B cell (primary cell): ENCODE measurements at regions not wholly inside any gene's neighbourhood (a gene's known extent, or its start where the extent isn't known, plus 50 kb on each side); places are given as distances from the start of the nearest gene placed in this dataset.

Experiments
- ATAC-seq: fragments of 200-7000 bp; cut with Tn5 transposase; one replicate; pipeline ENCODE4 v1.10.0; 2021; ENCODE audit warnings: low read depth, mild to moderate bottlenecking, moderate number of reproducible peaks, moderate library complexity
- CTCF ChIA-PET: fragments of 350-600 bp; sonication (Branson Sonifier 250); formaldehyde crosslinking; loops from one replicate; lab custom pipeline; 2021; ENCODE audit warnings: antibody characterized with exemption, inconsistent platforms; lab: Charles Lee
- POLR2A ChIA-PET: fragments of 350-600 bp; sonication (Branson Sonifier 250); formaldehyde crosslinking; loops from one replicate; lab custom pipeline; 2021; ENCODE audit warnings: antibody characterized with exemption; lab: Charles Lee
- DNase-seq: peaks from one replicate; pipeline ENCODE4 v3.0.0; 2013
- H2AFZ ChIP-seq: 2 replicates; pipeline ENCODE4 v1.6.1; 2012; ENCODE audit warnings: mild to moderate bottlenecking, low read depth, low read length; ENCODE audit not compliant: insufficient read depth, poor library complexity, severe bottlenecking
- H3K27ac ChIP-seq, 2 donors: 1 replicate in 1 of 2; 2 replicates in 1 of 2; pipeline ENCODE4 v1.5.1; 2012 to 2013; ENCODE audit warnings: low read length in 2 of 2, mild to moderate bottlenecking in 2 of 2, moderate library complexity in 1 of 2
- H3K27me3 ChIP-seq, 4 experiments: fragments of 200-600 bp in 1 of 4; sonication (generic) in 1 of 4; replicated peaks in 1 of 4; 1 replicate in 2 of 4; 2 replicates in 2 of 4; pipeline versions ENCODE4 v1.6.1 to v1.7.0; 2013 to 2016; ENCODE audit warnings: low read length in 3 of 4, mild to moderate bottlenecking in 2 of 4, mixed read lengths in 1 of 4, moderate library complexity in 1 of 4; ENCODE audit not compliant: insufficient read depth in 4 of 4, control insufficient read depth in 3 of 4; ENCODE audit errors: control extremely low read depth in 1 of 4
- H3K36me3 ChIP-seq, 2 experiments: replicated peaks in 1 of 2; 1 replicate in 1 of 2; 2 replicates in 1 of 2; pipeline versions ENCODE4 v1.6.1 to v1.7.1; 2013; ENCODE audit warnings: low read length in 1 of 2; ENCODE audit not compliant: insufficient read depth in 2 of 2, control insufficient read depth in 1 of 2; ENCODE audit errors: control extremely low read depth in 1 of 2, extremely low read depth in 1 of 2
- H3K4me1 ChIP-seq, 2 donors: fragments of 200-600 bp in 1 of 2; sonication (generic) in 1 of 2; 1 replicate in 1 of 2; 2 replicates in 1 of 2; pipeline versions ENCODE4 v1.5.1 to v1.6.1; 2013 to 2017; ENCODE audit warnings: low read length in 2 of 2; ENCODE audit not compliant: control insufficient read depth in 2 of 2, insufficient read depth in 2 of 2
- H3K4me2 ChIP-seq: replicated peaks from 2 replicates; pipeline ENCODE3; 2012; ENCODE audit warnings: mild to moderate bottlenecking, low read depth, low read length; ENCODE audit not compliant: poor library complexity, severe bottlenecking
- H3K4me3 ChIP-seq, 5 experiments: fragments of 200-600 bp in 1 of 5; sonication (generic) in 1 of 5; 1 replicate in 3 of 5; 2 replicates in 2 of 5; pipeline versions ENCODE4 v1.5.1 to v1.7.0; 2011 to 2016; ENCODE audit warnings: low read length in 4 of 5, mild to moderate bottlenecking in 4 of 5, low read depth in 2 of 5, control low read depth in 1 of 5, moderate library complexity in 1 of 5; ENCODE audit not compliant: insufficient read depth in 1 of 5; ENCODE audit errors: control extremely low read depth in 1 of 5, extremely low read depth in 1 of 5
- H3K79me2 ChIP-seq: fragments of 200-600 bp; sonication (generic); one replicate; pipeline ENCODE4 v1.6.0; 2016; ENCODE audit warnings: low read length; ENCODE audit not compliant: control insufficient read depth, insufficient read depth
- H3K9ac ChIP-seq: fragments of 200-600 bp; sonication (generic); 2 replicates; pipeline ENCODE4 v1.6.1; 2017; ENCODE audit warnings: mild to moderate bottlenecking, low read length, moderate library complexity
- H3K9me3 ChIP-seq, 3 donors: one replicate each; pipeline versions ENCODE4 v1.6.1 to v1.7.1; 2013; ENCODE audit warnings: low read length in 2 of 3; ENCODE audit not compliant: control insufficient read depth in 2 of 3, insufficient read depth in 1 of 3; ENCODE audit errors: control extremely low read depth in 1 of 3
- H4K20me1 ChIP-seq: 2 replicates; pipeline ENCODE4 v1.6.0; 2012; ENCODE audit warnings: mild to moderate bottlenecking, low read length; ENCODE audit not compliant: insufficient read depth, control insufficient read depth, poor library complexity, severe bottlenecking
- H3K27ac Mint-ChIP-seq: one replicate; pipeline ENCODE4 v1.8.0; 2021; ENCODE audit warnings: mixed read lengths
- H3K27me3 Mint-ChIP-seq: one replicate; pipeline ENCODE4 v1.8.0; 2021; ENCODE audit warnings: mixed read lengths
- H3K4me1 Mint-ChIP-seq: one replicate; pipeline ENCODE4 v1.8.0; 2021; ENCODE audit warnings: mixed read lengths
- H3K4me3 Mint-ChIP-seq: one replicate; pipeline ENCODE4 v1.8.0; 2021; ENCODE audit warnings: mixed read lengths
- H3K9me3 Mint-ChIP-seq: one replicate; pipeline ENCODE4 v1.8.0; 2022; ENCODE audit warnings: mixed read lengths; ENCODE audit not compliant: insufficient read depth
- CTCF ChIP-seq: fragments of 200-600 bp; IDR thresholded peaks from one replicate; pipeline ENCODE4 v1.8.0; 2022; ENCODE audit warnings: antibody characterized with exemption, mild to moderate bottlenecking
- EZH2 ChIP-seq: IDR thresholded peaks from 2 replicates; pipeline ENCODE4 v1.6.1; 2012; ENCODE audit warnings: borderline replicate concordance, low read depth, mild to moderate bottlenecking, moderate library complexity, low read length; ENCODE audit not compliant: insufficient read depth, poor library complexity, severe bottlenecking
- WGBS: methylation state at CpG from one replicate; pipeline ENCODE4 v1.1.5; 2013; ENCODE audit warnings: missing lambda C conversion rate; ENCODE audit not compliant: insufficient coverage; 5-methylcytosine and 5-hydroxymethylcytosine counted together
- intact Hi-C: fragments of 100-400 bp; cut with micrococcal nuclease; formaldehyde crosslinking; loops from one replicate; pipeline ENCODE4 v1.10.0; 2022

GRCh38 chr18:61076986-61077385 is 256.2 kb upstream of the CDH20 start:
- no peaks in the 10 kb centered on the region for H4K20me1 ChIP-seq
- ATAC-seq (no peak), DNase-seq (no peak)
- H3K79me2 ChIP-seq, result no peaks in the 10 kb centered on the region
- Mint-ChIP-seq H3K27me3 (no peaks in the 10 kb centered on the region), H3K4me1 (no peaks in the 10 kb centered on the region), H3K9me3 (no peaks in the 10 kb centered on the region), H3K27ac (no peak overlapping the region), H3K4me3 (no peak overlapping the region)
- POLR2A ChIA-PET, result no interaction called here
- H3K27me3 ChIP-seq, result no peaks in the 10 kb centered on the region
- no peaks in the 10 kb centered on the region for H3K4me1 ChIP-seq
- no peak for TF ChIP-seq CTCF
- TF ChIP-seq EZH2, result no peak
- intact Hi-C loops, result no loop called here
- WGBS, result 100% methylated on average over 1 of the region's 2 CpGs
- H3K4me2 ChIP-seq, result no peak overlapping the region
- CTCF ChIA-PET, result no interaction called here
- no peak overlapping the region for H3K9ac ChIP-seq
- H3K27ac ChIP-seq, result no peak overlapping the region
- H2AFZ ChIP-seq, result no peak overlapping the region
- no peaks in the 10 kb centered on the region for H3K36me3 ChIP-seq
- H3K9me3 ChIP-seq, result no peaks in the 10 kb centered on the region
- H3K4me3 ChIP-seq, result no peak overlapping the region

- no peak for ATAC-seq
- H2AFZ ChIP-seq, result no peak overlapping the region
- no peak overlapping the region for H3K27ac ChIP-seq
- H3K4me2 ChIP-seq, result no peak overlapping the region
- no peaks in the 10 kb centered on the region for H3K4me1 Mint-ChIP-seq
- no peak overlapping the region for H3K4me3 ChIP-seq
- no peaks in the 10 kb centered on the region for H3K27me3 ChIP-seq
- no peak overlapping the region for H3K27ac Mint-ChIP-seq
- no peaks in the 10 kb centered on the region for H3K27me3 Mint-ChIP-seq
- intact Hi-C loops, result no loop called here
- no peak overlapping the region for H3K9ac ChIP-seq
- H3K9me3 Mint-ChIP-seq, result no peaks in the 10 kb centered on the region
- no peaks in the 10 kb centered on the region for H3K36me3 ChIP-seq
- H3K79me2 ChIP-seq, result no peaks in the 10 kb centered on the region
- POLR2A ChIA-PET, result no interaction called here
- no peak overlapping the region for H3K4me3 Mint-ChIP-seq
- TF ChIP-seq EZH2 (no peak), CTCF (no peak)
- no peaks in the 10 kb centered on the region for H3K4me1 ChIP-seq
- CTCF ChIA-PET, result no interaction called here
- no peaks in the 10 kb centered on the region for H4K20me1 ChIP-seq
- WGBS, result 93% methylated on average over 3 of the region's 3 CpGs
- no peak for DNase-seq
- H3K9me3 ChIP-seq, result no peaks in the 10 kb centered on the region
These were observed 253.5 kb upstream of the CDH20 start for GRCh38 chr18:61079714-61080113.
